ENCODE measurements at regions not wholly inside any gene's neighbourhood (a gene's known extent, or its start where the extent isn't known, plus 50 kb on each side); places are given as distances from the start of the nearest gene placed in this dataset.

DNA sequence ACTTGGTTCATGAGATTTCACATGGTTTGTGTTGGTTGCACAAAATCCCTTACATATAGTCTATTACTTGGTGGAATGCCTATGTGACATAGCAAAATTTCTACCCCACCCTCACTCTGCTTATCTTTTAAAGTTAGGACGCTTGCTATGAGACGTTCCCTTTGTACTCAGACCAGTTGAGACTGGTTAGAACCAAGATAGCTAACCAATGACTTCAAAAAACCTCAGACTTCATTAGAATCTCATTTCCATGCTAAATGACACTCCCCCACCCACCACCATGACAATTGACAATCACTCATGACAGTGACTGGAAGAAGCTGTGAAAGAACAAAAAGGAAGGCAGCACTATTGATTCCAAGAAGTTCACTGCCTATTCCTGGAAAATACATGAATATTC lies 313.6 kb downstream of the ETS1 start:
- TF ChIP-seq, protein P1, sequence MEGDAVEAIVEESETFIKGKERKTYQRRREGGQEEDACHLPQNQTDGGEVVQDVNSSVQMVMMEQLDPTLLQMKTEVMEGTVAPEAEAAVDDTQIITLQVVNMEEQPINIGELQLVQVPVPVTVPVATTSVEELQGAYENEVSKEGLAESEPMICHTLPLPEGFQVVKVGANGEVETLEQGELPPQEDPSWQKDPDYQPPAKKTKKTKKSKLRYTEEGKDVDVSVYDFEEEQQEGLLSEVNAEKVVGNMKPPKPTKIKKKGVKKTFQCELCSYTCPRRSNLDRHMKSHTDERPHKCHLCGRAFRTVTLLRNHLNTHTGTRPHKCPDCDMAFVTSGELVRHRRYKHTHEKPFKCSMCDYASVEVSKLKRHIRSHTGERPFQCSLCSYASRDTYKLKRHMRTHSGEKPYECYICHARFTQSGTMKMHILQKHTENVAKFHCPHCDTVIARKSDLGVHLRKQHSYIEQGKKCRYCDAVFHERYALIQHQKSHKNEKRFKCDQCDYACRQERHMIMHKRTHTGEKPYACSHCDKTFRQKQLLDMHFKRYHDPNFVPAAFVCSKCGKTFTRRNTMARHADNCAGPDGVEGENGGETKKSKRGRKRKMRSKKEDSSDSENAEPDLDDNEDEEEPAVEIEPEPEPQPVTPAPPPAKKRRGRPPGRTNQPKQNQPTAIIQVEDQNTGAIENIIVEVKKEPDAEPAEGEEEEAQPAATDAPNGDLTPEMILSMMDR (IDR thresholded peaks at IDR 0.05; ENCODE audit: low read length, missing control alignments), result no peak
- DNase-seq (ENCODE audit: low read depth), result no peak
- H3K4me3 ChIP-seq (replicated peaks; ENCODE audit: low read depth, low read length), result no peak overlapping the region

DNA sequence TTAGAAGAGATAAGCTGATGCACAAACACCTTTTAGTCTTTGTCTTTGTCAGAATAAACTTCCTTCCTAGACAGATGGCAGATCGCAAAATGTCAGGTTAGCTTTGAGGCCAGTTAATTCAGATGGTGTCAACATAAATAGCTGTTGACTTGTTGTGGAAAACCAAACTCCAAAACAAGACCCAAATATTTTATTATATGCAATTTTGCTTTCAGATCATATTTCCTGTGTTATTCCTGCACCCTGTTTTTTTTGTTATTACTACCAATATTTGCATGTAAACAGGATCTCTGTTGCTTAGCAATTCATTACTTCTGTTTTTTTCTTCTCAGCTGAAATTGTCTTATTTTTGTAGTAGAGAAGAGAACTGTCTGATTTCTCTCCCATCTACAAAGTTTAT lies 316.0 kb downstream of the ETS1 start:
- H3K4me3 ChIP-seq (replicated peaks; ENCODE audit: low read depth, low read length), result no peak overlapping the region
- no peak for DNase-seq (ENCODE audit: low read depth)
- TF ChIP-seq, protein P1 (IDR thresholded peaks at IDR 0.05; ENCODE audit: low read length, missing control alignments), result no peak

DNA sequence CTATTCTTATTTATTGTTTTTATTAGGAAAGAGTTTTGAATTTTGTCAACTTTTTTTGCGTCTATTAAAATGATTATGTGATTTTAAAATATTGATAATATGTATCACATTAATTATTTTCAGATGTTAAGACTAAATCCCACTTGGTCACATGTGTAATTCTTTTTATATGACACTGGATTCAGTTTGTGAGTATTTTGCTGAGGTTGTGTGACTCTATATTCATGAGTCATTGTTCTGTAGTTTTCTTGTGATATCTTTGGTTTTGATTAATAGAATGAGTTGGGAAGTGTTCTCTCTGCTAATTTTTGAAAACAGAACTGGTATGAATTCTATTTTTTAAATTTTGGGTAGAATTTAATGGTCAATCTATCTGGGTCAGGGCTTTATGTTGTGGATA lies 317.9 kb downstream of the ETS1 start:
- TF ChIP-seq, protein P1 (IDR thresholded peaks at IDR 0.05; ENCODE audit: low read length, missing control alignments), result no peak
- no peak for DNase-seq (ENCODE audit: low read depth)
- no peak overlapping the region for H3K4me3 ChIP-seq (replicated peaks; ENCODE audit: low read depth, low read length)

DNA sequence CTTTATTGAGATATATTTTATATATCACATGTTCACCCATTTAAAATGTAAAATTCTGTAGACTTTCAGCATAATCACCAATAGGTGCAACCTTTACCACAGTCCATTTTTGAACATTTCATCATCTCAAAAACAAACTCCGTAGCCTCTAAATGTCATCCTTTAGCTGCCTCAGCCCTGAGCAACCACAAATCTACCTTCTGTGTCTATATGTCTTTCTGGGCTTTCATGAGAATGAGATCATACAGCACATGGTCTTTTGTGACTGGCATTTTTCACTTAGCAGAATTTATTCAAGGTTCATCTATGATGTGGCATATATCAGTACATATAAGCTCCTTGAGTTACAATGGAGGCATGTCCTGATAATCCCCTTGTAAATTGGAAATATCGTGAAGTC lies 320.5 kb downstream of the ETS1 start:
- TF ChIP-seq, protein P1 (IDR thresholded peaks at IDR 0.05; ENCODE audit: low read length, missing control alignments), result no peak
- no peak overlapping the region for H3K4me3 ChIP-seq (replicated peaks; ENCODE audit: low read depth, low read length)
- no peak for DNase-seq (ENCODE audit: low read depth)

DNA sequence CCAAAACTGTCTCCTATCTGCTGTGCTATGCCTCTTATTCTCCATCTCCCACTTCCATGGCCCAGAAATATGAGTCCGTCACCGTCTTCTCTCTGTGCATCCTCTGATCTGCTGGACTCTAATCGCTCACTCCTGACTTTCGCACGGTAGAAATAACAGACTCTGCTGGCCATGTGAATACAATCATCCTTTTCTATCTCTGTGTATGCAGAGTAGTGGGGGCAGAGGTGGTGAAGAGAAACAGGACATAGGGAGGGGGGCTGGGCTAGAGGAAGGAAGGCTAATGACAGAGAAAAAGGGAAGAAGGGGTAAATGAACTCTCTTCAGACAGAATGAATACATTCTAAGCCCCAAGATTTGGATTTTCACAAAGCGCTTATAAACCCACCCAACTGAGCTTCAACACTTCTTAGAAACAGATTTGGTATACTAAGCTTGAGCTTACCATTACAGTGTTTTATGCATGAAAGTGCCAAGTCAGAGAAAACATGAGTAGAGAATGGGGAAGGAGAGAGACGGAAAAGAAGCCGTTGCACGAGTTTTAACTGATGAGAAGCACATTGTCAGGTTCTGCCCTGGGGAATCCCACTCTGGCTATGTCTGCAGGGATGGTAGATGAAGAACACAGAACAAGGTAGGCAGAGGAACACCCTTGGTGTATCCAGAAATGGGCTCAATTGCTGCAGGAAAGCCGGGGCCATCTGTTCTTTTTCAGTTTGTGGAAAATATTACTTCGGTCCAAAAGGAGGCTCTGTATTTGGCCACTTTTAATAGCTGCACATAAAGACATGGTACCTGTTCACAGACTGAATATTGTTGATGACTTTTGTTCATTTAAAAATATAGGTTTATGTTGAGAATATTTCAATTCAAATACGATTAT lies 324.7 kb downstream of the ETS1 start:
- DNase-seq (ENCODE audit: low read depth), result no peak
- TF ChIP-seq, protein P1 (IDR thresholded peaks at IDR 0.05; ENCODE audit: low read length, missing control alignments), result no peak
- H3K4me3 ChIP-seq (replicated peaks; ENCODE audit: low read depth, low read length), result no peak overlapping the region

DNA sequence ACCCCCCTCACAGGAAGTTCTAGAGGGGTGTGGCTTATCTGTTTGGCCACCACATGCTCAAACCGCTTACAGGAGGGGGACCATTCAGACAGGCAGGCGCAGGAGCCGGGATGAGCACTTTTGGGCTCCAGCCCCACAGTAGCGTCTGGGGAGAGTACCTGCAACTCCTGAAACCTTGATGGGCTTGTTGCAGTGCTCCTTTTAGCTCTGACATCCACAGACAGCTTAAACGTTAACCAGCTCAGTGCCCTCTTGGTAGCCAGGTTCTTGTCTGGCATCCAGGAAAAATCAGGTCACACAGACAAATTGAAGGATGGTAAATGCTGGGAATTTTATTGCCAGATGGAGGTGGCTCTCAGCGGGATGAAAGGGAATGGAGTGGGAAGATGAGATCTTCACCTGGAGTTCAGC lies 326.3 kb downstream of the ETS1 start:
- no peak for DNase-seq (ENCODE audit: low read depth)
- no peak overlapping the region for H3K4me3 ChIP-seq (replicated peaks; ENCODE audit: low read depth, low read length)
- TF ChIP-seq, protein P1 (IDR thresholded peaks at IDR 0.05; ENCODE audit: low read length, missing control alignments), result no peak

DNA sequence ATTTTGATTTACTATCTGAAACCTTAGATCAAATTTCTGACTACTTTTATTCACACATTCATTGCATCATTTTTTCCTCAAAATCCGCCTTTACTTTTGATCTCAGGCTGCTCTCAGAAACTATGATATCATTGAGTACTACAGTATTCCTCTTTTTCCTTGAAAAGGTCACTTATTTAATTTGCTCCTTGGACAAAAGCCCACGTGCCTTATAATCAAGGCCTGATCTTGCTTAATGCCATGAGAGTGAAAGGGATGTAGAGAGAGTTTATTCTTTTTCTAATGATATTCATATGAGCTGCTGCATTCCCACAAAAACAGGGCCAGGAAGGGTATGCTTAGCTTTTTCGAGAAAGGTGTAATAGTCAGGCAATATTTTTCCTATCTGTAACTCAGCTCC lies 327.0 kb downstream of the ETS1 start:
- no peak overlapping the region for H3K4me3 ChIP-seq (replicated peaks; ENCODE audit: low read depth, low read length)
- TF ChIP-seq, protein P1 (IDR thresholded peaks at IDR 0.05; ENCODE audit: low read length, missing control alignments), result no peak
- no peak for DNase-seq (ENCODE audit: low read depth)

Measured in fibroblast of pulmonary artery (primary cell).